BLaER1 (cell line): ENCODE measurements at regions not wholly inside any gene's neighbourhood (a gene's known extent, or its start where the extent isn't known, plus 50 kb on each side); places are given as distances from the start of the nearest gene placed in this dataset.
"Not testable (repeated sequence)": the region's sequence is repeated elsewhere in the genome, so short reads cannot be mapped to it uniquely, and the experiment has no call there.

Experiments
- H3K27ac ChIP-seq: shearing (Covaris generic); formaldehyde crosslinking; 2 replicates; pipeline ENCODE4 v1.8.1; 2022
- H3K27me3 ChIP-seq: shearing (Covaris generic); formaldehyde crosslinking; 2 replicates; pipeline ENCODE4 v1.8.1; 2022
- H3K36me3 ChIP-seq: shearing (Covaris generic); formaldehyde crosslinking; 2 replicates; pipeline ENCODE4 v1.8.1; 2022
- H3K4me1 ChIP-seq: shearing (Covaris generic); formaldehyde crosslinking; 2 replicates; pipeline ENCODE4 v1.8.1; 2022
- H3K4me2 ChIP-seq: shearing (Covaris generic); formaldehyde crosslinking; 2 replicates; pipeline ENCODE4 v1.8.1; 2022
- H3K4me3 ChIP-seq: shearing (Covaris generic); formaldehyde crosslinking; 2 replicates; pipeline ENCODE4 v1.8.1; 2022
- H3K9ac ChIP-seq: shearing (Covaris generic); formaldehyde crosslinking; 2 replicates; pipeline ENCODE4 v1.8.1; 2022
- H3K9me3 ChIP-seq: shearing (Covaris generic); formaldehyde crosslinking; 2 replicates; pipeline ENCODE4 v1.8.1; 2022
- H4K20me1 ChIP-seq: shearing (Covaris generic); formaldehyde crosslinking; 2 replicates; pipeline ENCODE4 v1.8.1; 2022
- Cebpa-rat ChIP-seq: shearing (Covaris generic); IDR thresholded peaks from 2 replicates; pipeline ENCODE4 v1.8.1; 2022

DNA sequence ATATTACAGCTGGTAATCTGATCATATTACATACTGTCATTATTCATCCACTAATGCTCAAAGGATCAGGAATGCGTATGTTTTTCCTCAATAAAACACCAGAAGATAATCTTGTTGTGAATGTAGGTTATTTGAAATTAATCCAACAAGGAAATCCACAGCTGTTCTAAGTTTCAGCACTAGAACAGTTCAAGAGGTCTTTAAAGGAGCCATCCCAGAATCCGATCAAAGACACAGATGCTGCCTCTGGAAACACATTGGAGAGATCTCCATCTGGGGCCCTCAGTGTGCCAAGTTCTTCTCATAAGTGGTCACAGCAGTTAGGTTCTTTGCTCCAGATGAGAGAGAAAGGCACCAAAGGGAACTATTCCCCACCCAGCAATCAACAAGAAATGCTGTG, 1955.1 kb upstream of the RAG2 start:
- no peaks in the 10 kb centered on the region for H3K36me3 ChIP-seq
- no peaks in the 10 kb centered on the region for H4K20me1 ChIP-seq
- H3K4me3 ChIP-seq, result no peak overlapping the region
- no peaks in the 10 kb centered on the region for H3K27me3 ChIP-seq
- TF ChIP-seq Cebpa-rat, result no peak
- no peaks in the 10 kb centered on the region for H3K4me1 ChIP-seq
- H3K9me3 ChIP-seq, result no peaks in the 10 kb centered on the region
- H3K4me2 ChIP-seq, result no peak overlapping the region
- H3K9ac ChIP-seq, result no peak overlapping the region
- H3K27ac ChIP-seq, result no peak overlapping the region

DNA sequence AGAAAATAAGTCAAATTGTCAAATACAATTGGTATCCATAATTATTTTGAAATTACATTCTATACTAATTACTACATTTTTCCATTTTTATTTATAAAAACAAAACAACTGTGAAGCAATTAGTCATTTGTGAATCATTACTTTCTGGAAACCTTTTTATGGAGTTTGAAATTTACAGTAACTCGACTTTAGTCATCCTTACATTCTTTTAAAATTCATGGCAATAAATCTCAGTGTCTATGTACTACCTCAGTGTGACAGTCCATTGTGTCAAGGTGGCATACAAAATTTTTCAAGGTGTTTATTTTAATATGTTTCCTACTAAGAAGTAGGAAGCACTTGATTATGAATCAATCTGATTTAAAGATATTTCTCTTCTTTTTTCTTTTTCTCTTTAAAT, 1949.4 kb upstream of the RAG2 start:
- Histone ChIP-seq H3K4me2 (no peak overlapping the region), H3K4me1 (no peaks in the 10 kb centered on the region), H3K27ac (no peak overlapping the region), H3K36me3 (no peaks in the 10 kb centered on the region), H3K4me3 (no peak overlapping the region), H3K27me3 (no peaks in the 10 kb centered on the region), H4K20me1 (no peaks in the 10 kb centered on the region), H3K9me3 (no peaks in the 10 kb centered on the region), H3K9ac (no peak overlapping the region)
- no peak for TF ChIP-seq Cebpa-rat

- no peak overlapping the region for H3K4me2 ChIP-seq
- H3K9ac ChIP-seq, result no peak overlapping the region
- H3K4me3 ChIP-seq, result no peak overlapping the region
- TF ChIP-seq Cebpa-rat, result no peak
- H4K20me1 ChIP-seq, result no peaks in the 10 kb centered on the region
- no peaks in the 10 kb centered on the region for H3K9me3 ChIP-seq
- no peaks in the 10 kb centered on the region for H3K4me1 ChIP-seq
- no peaks in the 10 kb centered on the region for H3K36me3 ChIP-seq
- no peaks in the 10 kb centered on the region for H3K27me3 ChIP-seq
- no peak overlapping the region for H3K27ac ChIP-seq
Observed at GRCh38 chr11:38543986-38544385, 1946.0 kb upstream of the RAG2 start.

DNA sequence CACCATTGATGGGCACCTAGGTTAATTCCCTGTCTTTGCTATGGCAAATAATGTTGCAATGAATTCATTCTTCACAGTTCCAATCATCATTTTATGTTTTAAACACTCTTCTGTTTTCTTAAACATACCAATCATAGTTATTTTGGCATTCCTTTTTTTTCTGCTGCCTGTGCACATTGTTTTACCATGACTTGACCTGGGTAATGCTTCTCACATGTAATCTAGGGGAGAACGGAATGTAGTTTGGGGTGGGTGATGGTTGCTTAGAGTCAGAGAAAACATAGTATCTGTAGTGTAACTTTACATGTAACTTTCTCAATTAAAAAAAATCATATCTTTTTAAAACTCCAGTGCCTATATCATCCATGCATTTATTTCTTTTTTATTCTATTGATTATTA, 1945.3 kb upstream of the RAG2 start:
- no peaks in the 10 kb centered on the region for H3K9me3 ChIP-seq
- no peak for TF ChIP-seq Cebpa-rat
- no peaks in the 10 kb centered on the region for H3K4me1 ChIP-seq
- no peaks in the 10 kb centered on the region for H3K36me3 ChIP-seq
- no peaks in the 10 kb centered on the region for H3K27me3 ChIP-seq
- no peaks in the 10 kb centered on the region for H4K20me1 ChIP-seq
- H3K9ac ChIP-seq, result no peak overlapping the region
- H3K27ac ChIP-seq, result no peak overlapping the region
- no peak overlapping the region for H3K4me3 ChIP-seq
- no peak overlapping the region for H3K4me2 ChIP-seq

DNA sequence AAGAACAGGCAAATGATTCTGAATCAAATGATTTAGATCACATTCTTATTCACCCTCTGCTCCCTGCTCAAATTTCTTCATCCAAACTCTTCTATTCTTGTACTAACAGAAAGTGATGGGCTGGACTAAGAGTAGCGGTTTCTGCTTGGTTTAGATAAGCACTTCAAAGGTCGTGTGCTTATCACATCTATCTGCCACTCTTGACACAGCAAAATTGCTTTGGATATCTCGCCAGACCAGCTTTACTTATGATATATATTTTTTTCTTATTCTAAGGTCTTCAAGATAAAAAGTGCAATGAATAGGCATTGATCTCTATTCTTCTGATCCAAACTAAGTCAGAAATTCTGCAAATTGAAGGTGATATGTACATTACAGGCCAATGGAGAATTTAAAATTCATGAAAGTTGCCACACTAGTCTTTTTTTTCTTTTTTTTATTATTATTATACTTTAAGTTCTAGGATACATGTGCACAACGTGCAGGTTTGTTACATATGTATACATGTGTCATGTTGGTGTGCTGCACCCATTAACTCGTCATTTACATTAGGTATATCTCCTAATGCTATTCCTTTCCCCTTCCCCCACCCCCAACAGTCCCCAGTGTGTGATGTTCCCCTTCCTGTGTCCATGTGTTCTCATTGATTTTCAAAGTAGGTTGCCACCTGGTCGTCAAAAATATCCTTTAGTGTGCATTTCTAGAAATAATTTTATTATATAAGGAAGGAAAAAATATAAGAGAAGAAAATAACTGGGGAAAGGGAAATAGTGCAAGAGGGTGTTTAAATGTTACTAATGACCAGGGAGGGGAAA, 1941.0 kb upstream of the RAG2 start:
- no peak overlapping the region for H3K9ac ChIP-seq
- H3K27ac ChIP-seq, result no peak overlapping the region
- no peaks in the 10 kb centered on the region for H4K20me1 ChIP-seq
- H3K4me2 ChIP-seq, result no peak overlapping the region
- no peaks in the 10 kb centered on the region for H3K4me1 ChIP-seq
- H3K4me3 ChIP-seq, result no peak overlapping the region
- H3K9me3 ChIP-seq, result no peaks in the 10 kb centered on the region
- H3K36me3 ChIP-seq, result no peaks in the 10 kb centered on the region
- H3K27me3 ChIP-seq, result no peaks in the 10 kb centered on the region
- no peak for TF ChIP-seq Cebpa-rat

DNA sequence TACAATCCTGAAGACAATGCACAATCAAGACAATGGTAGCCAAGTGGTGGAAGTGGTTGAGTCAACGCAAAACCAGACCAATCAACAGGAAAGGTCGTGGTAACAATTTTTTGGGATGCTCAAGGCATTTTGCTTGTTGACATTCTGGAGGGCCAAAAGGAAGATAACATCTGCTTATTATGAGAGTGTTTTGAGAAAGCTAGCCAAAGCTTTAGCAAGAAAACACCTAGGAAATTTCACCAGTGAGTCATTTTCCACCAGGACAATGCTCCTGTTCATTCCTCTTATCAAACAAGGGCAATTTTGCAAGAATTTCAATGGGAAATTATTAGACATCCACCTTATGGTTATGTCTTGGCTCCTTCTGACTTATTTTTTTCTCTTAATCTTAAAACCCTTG, 1932.2 kb upstream of the RAG2 start:
- no peak for TF ChIP-seq Cebpa-rat
- no peak overlapping the region for H3K4me3 ChIP-seq

DNA sequence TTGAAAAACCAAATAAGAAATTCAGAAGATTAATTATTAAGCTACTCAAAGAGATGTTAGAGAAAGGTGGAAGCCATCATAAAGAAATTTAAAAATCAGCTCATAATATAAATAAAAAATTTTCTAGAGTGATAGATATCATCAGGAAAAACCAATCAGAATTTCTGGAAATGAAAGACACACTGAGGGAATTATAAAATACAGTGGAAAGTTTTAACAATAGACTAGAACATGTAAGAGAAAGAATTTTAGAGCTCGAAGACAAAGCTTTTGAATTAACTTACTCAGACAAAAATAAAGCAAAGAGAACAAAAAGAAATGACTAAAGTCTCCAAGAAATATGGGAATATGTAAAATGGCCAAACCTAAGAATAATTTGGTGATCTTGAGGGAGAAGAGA, 1926.9 kb upstream of the RAG2 start:
- no peaks in the 10 kb centered on the region for H3K4me1 ChIP-seq
- no peaks in the 10 kb centered on the region for H3K27me3 ChIP-seq
- H3K4me3 ChIP-seq, result no peak overlapping the region
- H3K27ac ChIP-seq, result no peak overlapping the region
- H3K9ac ChIP-seq, result no peak overlapping the region
- H4K20me1 ChIP-seq, result no peaks in the 10 kb centered on the region
- no peaks in the 10 kb centered on the region for H3K36me3 ChIP-seq
- no peak for TF ChIP-seq Cebpa-rat
- no peak overlapping the region for H3K4me2 ChIP-seq
- peaks cover 13% of the 10 kb centered on the region for H3K9me3 ChIP-seq

More for the DNA sequence above, 1932.2 kb upstream of the RAG2 start:
- no peaks in the 10 kb centered on the region for H3K4me1 ChIP-seq
- H3K9me3 ChIP-seq, result peaks cover 4% of the 10 kb centered on the region; the same call in 1 of the 2 replicates
- no peaks in the 10 kb centered on the region for H3K36me3 ChIP-seq
- no peak overlapping the region for H3K4me2 ChIP-seq
- H4K20me1 ChIP-seq, result no peaks in the 10 kb centered on the region
- H3K27me3 ChIP-seq, result no peaks in the 10 kb centered on the region
- no peak overlapping the region for H3K9ac ChIP-seq
- H3K27ac ChIP-seq, result no peak overlapping the region

- no peak overlapping the region for H3K9ac ChIP-seq
- no peak overlapping the region for H3K4me3 ChIP-seq
- no peaks in the 10 kb centered on the region for H3K36me3 ChIP-seq
- no peaks in the 10 kb centered on the region for H3K4me1 ChIP-seq
- no peaks in the 10 kb centered on the region for H3K27me3 ChIP-seq
- no peaks in the 10 kb centered on the region for H3K9me3 ChIP-seq
- no peak overlapping the region for H3K4me2 ChIP-seq
- no peak overlapping the region for H3K27ac ChIP-seq
- H4K20me1 ChIP-seq, result no peaks in the 10 kb centered on the region
- no peak for TF ChIP-seq Cebpa-rat
Observed at GRCh38 chr11:38517991-38518390, 1920.0 kb upstream of the RAG2 start.

- not testable (repeated sequence) for H3K27ac ChIP-seq, H3K4me2 ChIP-seq, H3K36me3 ChIP-seq, H3K9ac ChIP-seq, H3K4me1 ChIP-seq, H3K27me3 ChIP-seq, H3K4me3 ChIP-seq, H4K20me1 ChIP-seq, H3K9me3 ChIP-seq
Observed at GRCh38 chr11:38512830-38513229, 1914.8 kb upstream of the RAG2 start.

DNA sequence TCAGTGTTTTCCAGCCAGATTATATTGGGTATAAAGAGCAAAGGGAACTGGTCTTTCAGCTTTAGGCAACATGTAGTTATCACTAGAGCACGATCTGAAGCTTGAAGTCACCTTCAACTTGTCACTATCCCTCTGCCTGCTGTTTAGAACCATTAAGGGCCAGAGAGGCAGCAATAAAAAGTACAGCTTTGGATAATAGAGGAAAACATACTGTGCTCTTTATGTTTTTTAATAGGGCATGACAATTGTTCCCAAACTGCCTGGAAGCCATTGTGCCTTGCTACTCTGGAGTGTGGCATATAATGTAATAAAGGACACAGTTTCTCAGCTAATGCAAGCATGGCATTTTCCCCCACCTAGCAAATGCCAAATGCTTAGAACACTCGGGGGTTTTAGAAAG, 1912.0 kb upstream of the RAG2 start:
- H3K4me3 ChIP-seq, result no peak overlapping the region
- H3K4me1 ChIP-seq, result no peaks in the 10 kb centered on the region
- no peaks in the 10 kb centered on the region for H3K9me3 ChIP-seq
- no peaks in the 10 kb centered on the region for H3K36me3 ChIP-seq
- no peak overlapping the region for H3K4me2 ChIP-seq
- no peak overlapping the region for H3K9ac ChIP-seq
- no peaks in the 10 kb centered on the region for H3K27me3 ChIP-seq
- no peak overlapping the region for H3K27ac ChIP-seq
- no peaks in the 10 kb centered on the region for H4K20me1 ChIP-seq
- TF ChIP-seq Cebpa-rat, result no peak

DNA sequence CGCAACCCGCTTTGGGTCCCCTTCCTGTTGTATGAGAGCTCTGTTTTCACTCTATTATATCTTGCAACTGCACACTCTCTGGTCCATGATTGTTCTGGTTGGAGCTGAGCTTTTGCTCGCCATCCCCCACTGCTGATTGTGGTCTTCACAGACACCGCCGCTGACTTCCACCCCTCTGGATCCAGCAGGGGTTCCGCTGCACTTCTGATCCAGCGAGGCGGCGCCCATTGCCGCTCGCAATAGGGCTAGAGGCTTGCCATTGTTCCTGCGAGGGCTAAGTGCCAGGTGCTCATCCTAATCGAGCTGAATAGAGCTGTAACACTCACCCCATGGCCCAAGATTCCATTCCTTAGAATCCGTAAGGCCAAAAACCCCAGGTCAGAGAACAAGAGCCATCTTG, 1905.8 kb upstream of the RAG2 start:
- no peak overlapping the region for H3K9ac ChIP-seq
- no peaks in the 10 kb centered on the region for H4K20me1 ChIP-seq
- no peaks in the 10 kb centered on the region for H3K36me3 ChIP-seq
- H3K9me3 ChIP-seq, result no peaks in the 10 kb centered on the region
- no peak for TF ChIP-seq Cebpa-rat
- H3K27ac ChIP-seq, result no peak overlapping the region
- no peaks in the 10 kb centered on the region for H3K4me1 ChIP-seq
- H3K4me2 ChIP-seq, result no peak overlapping the region
- H3K27me3 ChIP-seq, result no peaks in the 10 kb centered on the region
- no peak overlapping the region for H3K4me3 ChIP-seq
